HG03095 (cell line): ENCODE measurements at regions not wholly inside any gene's neighbourhood (a gene's known extent, or its start where the extent isn't known, plus 50 kb on each side); places are given as distances from the start of the nearest gene placed in this dataset.
"Not testable (repeated sequence)": the region's sequence is repeated elsewhere in the genome, so short reads cannot be mapped to it uniquely, and the experiment has no call there.

Experiments
- ATAC-seq: cut with Tn5 transposase; IDR thresholded peaks from one replicate; pipeline ENCODE4 v1.9.1; 2021; ENCODE audit warnings: moderate library complexity; ENCODE audit not compliant: unreplicated experiment

DNA sequence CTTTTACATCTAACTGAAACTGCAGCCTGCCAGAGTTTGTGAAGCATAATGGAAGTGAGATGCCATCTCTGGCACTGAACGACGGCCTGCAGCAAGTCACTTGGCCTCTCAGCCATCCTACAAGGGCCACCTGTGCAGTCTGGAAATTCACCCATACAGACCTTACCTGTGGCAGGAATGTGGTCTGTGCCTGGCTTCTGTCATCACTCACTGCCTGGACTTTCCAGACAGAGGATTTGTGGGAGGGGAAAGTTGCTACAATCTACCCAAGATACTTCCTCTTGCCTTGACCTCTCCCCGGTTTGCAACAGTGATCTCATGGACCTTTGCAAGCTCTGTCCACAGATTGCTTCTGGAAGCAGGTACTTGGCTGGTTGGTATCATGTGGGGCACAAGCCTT, 58.4 kb upstream of the ATP1B1 start:
- no peak for ATAC-seq

DNA sequence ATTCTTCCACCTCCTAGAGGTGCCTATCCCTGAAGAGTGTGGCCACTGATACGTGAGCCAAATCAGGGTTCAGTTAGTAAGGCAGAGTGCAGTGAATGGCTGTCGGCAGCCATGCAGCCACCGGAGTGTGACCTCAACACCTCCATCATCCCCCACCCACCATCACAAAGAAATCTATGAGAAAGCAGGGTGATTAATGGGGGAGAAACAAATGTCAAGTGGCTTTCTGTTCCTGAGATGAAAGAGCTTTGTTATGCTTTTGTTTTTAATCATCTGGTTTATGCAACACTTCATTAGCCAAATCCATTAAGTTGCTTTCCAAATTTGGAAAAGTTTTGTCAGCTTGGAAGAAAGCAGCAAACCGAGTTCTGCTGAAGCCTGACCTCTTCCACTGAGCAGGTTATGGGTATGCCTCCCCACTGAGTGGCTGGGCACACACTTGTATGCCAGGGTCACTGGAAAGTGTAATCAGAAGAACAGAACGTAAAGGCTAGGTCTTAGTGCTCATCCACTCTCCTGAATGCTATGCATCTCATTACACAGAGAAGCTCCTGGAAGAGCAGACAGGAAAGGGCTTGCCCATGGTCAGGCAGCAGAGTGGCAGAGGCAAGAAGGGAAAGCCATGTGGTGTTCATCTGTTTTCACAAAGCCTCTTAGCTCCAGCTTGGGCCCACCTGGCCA, 57.1 kb upstream of the ATP1B1 start:
- no peak for ATAC-seq

DNA sequence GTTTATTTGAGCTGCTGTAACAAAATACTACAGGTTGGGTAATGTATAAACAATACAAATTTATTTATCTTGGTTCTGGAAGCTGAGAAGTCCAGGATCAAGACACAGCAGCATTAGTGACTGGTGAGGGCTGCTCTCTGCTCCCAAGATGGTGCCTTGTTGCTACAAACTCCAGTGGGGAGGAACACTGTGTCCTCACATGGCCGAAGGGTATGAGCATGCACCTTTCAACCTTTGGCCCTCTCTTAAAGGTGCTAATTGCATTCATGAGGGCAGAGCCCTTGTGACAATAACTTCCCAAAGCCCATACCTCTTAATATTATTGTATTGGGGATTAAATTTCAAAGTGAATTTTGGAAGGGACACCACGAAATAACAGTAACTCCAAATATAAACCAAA, 55.3 kb upstream of the ATP1B1 start:
- no peak for ATAC-seq

DNA sequence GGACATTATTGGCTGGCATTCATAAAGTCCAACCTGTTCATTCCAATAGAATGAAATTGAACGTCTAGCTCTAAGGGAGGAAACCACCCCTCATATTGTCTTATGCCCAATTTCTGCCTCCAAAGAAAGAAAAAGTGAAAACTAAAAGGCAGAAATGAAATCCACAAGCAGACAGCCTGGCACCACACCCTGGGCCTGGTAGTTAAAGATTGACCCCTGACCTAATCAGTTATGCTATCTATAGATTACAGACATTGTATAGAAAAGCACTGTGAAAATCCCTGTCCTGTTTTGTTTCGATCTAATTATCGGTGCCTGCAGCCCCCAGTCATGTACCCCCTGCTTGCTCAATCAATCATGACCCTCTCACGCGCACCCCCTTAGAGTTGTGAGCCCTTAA, 54.3 kb upstream of the ATP1B1 start:
- not testable (repeated sequence) for ATAC-seq

GRCh38 chr1:169052727-169053126, 53.8 kb upstream of the ATP1B1 start:
- no peak for ATAC-seq

- no peak for ATAC-seq
Measured at GRCh38 chr1:169053196-169053595, 53.3 kb upstream of the ATP1B1 start.
